RKO (cell line): ENCODE measurements at regions not wholly inside any gene's neighbourhood (a gene's known extent, or its start where the extent isn't known, plus 50 kb on each side); places are given as distances from the start of the nearest gene placed in this dataset.

Source experiments
- DNase-seq: peaks from one replicate; pipeline ENCODE4 v3.0.0-alpha.2; 2016; ENCODE audit warnings: low spot score

DNA sequence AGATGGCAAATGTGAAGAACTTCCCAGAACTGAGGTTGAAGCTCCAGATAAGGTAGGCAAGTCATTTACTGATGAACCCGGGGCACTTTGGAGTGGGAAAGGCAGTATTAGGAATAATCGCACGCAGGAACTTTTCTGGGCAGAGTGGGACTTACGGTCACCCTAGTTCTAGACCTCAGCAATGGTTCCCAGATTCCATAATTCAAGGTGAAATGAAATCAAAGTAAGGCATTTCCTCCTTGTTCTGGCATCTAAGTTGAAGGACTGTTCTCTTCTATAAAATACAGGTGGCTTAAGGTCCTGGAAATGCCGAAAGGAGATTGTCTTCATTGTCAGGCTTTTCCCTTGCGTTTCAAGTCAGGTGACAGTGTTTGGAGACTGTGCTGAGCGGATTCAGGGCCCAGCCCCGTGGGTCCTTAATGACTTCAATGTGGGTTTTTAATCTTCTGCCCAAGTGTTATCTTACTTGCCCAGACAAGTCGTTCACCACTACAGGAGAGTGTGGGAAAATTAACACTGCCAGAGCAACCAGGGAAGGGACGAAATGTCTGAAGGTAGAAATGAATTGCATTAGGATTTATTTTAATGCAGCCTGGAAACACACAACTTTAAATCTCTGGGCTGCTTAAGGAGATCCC, 52.1 kb upstream of the STOX2 start:
- no peak for DNase-seq

DNA sequence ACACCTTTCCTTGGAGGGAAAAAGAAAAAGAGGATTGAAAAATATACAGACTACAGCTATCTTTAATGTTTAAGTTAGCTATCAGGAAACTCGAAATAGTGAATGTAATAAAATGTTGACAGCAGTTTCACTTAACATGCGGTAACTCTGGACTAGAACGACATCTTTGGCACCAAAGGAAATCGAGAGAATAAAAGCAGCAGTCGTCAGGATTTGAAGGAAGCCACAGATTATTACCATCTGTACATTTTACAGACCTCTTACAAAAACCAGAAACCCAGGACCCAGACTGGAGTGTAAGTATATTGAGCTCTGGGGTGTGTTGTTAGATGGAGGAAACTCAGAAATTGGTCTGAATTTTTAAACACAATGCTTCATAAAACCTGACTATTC, 51.6 kb upstream of the STOX2 start:
- no peak for DNase-seq
